ENCODE measurements at regions not wholly inside any gene's neighbourhood (a gene's known extent, or its start where the extent isn't known, plus 50 kb on each side); places are given as distances from the start of the nearest gene placed in this dataset.

DNA sequence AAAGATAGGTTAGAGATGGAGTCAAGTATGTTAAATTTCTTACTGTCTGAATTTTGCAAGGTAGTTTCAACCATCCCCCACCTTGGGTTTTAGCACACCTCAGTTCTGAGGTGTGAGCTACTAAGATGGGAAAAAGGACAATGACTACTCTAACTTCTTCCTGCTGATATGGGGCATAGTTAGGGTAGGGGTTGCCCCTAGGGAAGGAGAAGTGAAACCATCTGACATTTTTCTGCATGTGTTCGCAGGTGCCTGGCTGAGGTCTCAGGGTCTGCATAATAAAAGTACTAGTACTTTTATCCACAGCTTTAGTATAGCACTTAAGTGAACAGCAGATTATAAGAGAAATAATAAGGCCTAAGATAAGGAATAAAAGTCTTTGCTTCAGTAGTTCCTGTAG is 129.5 kb upstream of the CYSLTR1 start:
- no peak for DNase-seq

DNA sequence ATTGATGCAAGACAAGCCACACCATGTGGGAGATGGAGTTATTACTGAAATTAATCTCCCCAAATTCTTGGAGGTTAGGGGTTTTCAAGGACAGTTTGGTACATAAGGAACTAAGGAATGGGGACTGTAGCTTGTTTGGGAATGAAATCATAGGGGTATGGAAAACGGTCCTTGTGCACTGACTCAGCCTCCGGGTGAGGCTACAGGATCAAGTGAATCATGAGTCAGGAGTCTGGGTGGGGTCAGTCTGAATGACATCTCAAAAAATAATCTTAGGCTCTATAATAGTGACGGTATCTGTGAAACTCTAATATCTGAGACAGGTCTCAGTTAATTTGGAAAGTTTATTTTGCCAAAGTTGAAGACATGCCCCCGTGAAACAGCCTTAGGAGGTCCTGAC is 128.5 kb upstream of the CYSLTR1 start:
- DNase-seq, result no peak

DNA sequence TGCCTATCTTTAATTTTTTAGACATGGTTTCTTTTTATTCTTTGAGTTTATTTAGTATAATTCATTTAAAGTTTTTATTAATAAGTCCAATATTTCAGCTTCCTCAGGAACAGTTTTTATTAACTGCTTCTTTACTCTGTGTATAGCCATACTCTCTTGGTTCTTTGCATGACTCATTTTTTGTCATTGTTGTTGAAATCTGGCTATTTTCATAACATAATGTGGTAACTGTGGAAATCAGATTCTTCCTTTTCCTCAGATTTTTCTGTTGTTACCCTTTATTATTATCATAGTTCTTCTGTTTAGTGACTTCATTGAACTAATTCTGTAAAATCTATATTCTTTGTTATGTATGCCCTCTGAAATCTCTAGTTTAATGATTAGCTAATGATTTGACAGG is 124.9 kb upstream of the CYSLTR1 start:
- no peak for DNase-seq

DNA sequence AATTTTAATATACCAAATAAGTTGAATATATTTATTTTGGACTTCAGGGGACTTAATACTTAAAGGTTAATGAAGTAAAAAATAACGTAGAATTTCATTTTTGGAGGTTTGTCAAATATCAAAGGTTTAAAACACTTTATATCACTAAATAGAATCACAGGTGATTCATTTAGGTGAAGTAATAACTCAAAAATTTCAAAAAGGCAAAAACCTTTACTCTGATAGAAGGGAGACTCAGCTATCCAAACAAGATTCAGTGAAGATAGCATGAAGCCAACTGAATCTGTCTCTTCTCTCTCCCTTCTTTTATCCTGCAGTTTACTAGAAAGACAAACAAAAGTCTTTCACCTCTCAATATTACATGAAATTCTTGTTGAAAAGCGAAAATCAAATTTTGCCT is 110.2 kb upstream of the CYSLTR1 start:
- no peak for DNase-seq

DNA sequence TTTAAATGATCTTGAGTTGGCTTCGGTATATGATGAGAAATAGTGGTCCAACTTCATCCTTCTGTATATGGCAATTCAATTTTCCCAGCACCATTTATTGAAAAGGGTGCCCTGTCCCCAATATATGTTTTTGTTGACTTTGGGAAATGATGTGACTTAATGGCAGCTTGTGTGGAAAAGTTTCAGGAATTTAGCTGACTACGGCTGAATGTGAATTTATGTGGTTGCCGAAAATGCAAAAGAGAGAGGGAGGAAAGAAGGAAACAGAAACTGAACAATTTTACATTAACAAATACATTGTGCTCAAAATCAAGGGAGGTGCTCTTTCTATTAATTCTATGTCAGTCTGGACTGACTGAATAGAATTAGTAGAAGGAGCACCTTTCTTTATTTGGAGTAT is 101.8 kb upstream of the CYSLTR1 start:
- no peak for DNase-seq

DNA sequence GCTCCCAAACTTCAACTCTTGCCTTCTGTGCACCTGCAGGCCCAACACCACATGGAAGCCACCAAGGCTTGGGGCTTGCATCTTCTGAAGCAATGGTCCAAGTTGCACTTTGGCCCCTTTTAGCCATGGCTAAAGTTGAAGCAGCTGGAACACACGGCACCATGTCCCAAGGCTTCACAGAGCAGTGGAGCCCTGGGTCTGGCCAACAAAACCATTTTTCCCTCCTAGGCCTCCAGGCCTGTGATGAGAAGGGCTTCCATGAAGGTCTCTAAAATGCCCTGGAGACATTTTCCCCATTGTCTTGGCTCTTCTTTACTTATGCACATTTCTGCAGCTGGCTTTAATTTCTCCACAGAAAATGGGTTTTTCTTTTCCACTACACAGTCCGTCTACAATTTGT is 61.3 kb upstream of the CYSLTR1 start:
- no peak for DNase-seq

DNA sequence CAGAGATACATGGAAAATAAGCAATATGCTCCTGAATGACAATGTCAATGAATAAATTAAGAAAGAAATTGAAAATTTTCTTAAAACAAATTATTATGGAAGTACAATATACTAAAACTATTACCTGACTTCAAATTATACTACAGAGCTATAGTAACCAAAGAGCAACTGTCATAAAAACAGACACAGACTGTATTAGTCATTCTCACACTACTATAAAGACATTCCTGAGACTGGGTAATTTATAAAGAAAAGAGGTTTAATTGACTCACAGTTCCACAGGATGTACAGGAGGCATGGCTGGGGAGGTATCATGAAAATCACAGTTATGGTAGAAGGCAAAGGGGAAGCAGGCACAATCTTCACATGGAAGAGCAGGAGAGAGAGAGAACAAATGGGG is 60.0 kb upstream of the CYSLTR1 start:
- no peak for DNase-seq

DNA sequence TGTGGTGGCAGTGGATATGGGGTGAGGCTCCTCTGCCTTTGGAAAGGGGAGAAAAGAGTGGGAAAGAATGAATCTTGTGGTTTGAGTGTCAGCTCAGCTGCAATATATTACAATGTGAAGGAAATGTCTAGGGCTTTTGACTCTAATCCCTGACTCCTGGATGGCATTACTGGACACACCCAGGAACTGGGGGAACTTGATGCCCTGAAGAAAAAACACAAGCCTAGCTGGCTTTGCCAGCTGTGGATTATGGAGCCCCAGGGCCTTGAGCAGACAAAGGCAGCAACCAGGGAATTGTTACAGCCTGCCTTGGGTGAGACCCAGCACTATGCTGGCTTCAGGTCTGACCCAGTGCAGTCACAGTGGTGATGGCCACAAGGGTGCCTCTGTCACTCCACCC is 57.1 kb upstream of the CYSLTR1 start:
- no peak for DNase-seq

DNA sequence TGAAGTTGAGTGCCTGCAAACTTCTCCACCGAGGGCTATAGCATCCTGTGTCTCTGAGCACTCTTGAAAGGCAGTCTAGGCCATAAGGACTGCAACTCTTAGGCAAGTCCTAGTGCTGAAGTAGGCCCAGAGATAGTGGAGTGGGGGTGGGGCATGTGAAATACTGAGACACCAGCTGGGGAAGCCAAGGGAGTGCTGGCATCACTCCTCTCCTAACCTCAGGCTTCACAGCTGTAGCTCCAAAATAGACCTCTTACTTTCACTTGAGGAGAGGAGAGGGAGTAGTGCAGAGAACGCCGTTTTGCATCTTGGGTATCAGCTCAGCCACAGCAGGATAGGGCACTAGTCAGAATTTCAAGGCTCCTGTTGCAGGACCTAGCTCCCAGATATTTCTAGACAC is 56.2 kb upstream of the CYSLTR1 start:
- no peak for DNase-seq

DNA sequence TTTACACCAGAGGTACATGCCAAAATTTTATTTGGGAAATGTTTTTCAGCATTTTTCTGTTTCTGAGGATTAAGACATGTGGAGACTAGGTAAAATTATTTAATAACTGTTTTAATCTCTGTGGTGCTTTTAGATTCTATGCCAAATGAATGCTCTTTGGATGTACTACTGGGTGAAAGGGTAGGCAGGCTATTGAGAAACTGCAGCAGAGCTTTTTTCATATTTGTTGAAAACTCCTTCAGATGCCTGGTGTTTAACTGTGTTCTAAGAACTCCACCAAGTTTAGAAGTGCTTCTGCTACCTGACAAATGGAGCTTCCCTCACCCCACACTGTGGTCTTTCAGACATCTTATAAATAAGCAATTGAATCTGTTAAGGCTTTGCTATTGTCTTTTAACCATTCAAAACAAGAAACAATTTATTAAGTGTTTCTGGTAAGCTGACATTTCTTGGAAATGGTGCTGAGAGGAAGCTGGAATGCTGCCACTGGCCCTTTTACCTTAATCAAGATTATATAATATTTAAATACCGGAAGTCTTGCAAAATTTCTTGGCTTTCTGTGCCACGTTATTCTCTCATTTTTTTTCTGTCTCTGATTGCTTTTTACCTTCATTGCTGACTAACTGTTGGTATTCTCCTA is 51.2 kb upstream of the CYSLTR1 start:
- no peak for DNase-seq
